ENCODE measurements at regions not wholly inside any gene's neighbourhood (a gene's known extent, or its start where the extent isn't known, plus 50 kb on each side); places are given as distances from the start of the nearest gene placed in this dataset.
"Not testable (repeated sequence)": the region's sequence is repeated elsewhere in the genome, so short reads cannot be mapped to it uniquely, and the experiment has no call there.

DNA sequence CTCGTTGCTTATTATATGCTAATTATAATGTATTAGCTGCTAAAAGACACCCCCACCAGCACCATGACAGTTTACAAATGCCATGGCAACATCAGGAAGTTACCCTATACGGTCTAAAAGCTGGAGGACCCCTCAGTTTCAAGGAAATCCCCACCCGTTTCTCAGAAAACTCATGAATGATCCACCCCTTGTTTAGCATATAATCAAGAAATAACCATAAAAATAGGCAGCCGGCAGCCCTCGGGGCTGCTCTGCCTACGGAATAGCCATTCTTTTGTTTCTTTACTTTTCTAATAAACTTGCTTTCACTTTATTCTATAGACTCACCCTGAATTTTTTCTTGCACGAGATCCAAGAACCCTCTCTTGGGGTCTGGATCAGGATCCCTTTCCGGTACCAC, 437.4 kb upstream of the NRP1 start:
- H3K9me3 Mint-ChIP-seq (ENCODE audit: low read depth); POLR2A ChIA-PET; CTCF ChIA-PET: not testable (repeated sequence)

GRCh38 chr10:33764694-33765185, 430.3 kb upstream of the NRP1 start:
- ChIA-PET POLR2A (no interaction called here), CTCF (interaction anchor here (0.5 kb wide), 1 partner anchor 25 kb away, joined by 3 read pairs; no protein-coding TSS in a partner anchor)
- Mint-ChIP-seq H3K4me1 (no peaks in the 10 kb centered on the region), H3K27me3 (no peaks in the 10 kb centered on the region), H3K27ac (no peak overlapping the region), H3K36me3 (ENCODE audit: low read depth) (no peaks in the 10 kb centered on the region), H3K9me3 (ENCODE audit: low read depth) (peaks cover 2% of the 10 kb centered on the region), H3K4me3 (no peak overlapping the region)
- no peak for ATAC-seq
- intact Hi-C loops (cut with DNase I, micrococcal nuclease), result no loop called here
- no peak for DNase-seq

More for the DNA sequence above, 437.4 kb upstream of the NRP1 start:
- H3K4me1 Mint-ChIP-seq; H3K36me3 Mint-ChIP-seq (ENCODE audit: low read depth); H3K27me3 Mint-ChIP-seq; ATAC-seq; intact Hi-C loops (cut with DNase I, micrococcal nuclease); H3K27ac Mint-ChIP-seq; H3K4me3 Mint-ChIP-seq; DNase-seq: not testable (repeated sequence)

DNA sequence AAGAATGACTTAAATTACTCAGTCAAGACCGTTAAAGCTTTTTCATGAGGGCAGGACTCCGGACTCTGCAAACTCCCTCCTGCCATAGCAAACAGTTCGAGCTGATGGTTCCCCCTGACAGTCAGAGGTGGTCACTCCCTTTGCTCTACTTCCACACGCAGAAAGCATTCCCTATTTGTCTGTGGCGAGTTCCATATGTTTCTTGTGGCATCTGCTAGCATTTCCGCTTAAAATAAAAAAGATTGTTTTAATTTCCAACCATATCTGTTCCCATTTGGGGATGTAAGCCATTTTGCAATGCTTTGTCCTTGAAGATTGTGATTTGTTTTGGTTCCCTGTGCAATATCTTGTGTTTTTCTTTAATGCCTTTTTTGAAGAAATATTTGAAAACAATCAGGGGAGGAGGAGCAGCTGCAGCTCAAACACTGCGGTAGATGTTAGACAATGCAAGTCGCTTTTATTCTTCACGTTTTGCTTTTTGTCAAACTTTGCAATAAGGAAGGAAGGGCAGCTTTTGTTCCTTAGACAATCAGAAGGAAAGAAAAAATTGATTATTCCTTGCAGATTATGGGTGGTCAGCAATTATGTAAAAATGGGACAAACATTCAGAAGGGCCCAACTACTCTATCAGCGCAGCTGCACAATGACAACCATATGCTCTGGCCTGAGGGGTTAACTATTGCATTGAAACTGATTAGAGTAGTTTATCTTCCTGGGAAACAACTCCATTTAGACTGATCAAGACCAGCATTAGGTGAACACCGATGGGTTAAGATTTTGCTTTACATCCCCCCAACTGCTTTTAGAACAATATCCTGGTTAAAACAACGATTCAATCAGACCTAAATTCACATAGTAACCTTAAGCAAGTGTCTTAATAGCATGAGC, 425.8 kb upstream of the NRP1 start:
- CTCF ChIA-PET, result no interaction called here
- POLR2A ChIA-PET, result no interaction called here
- Mint-ChIP-seq H3K4me3 (no peak overlapping the region), H3K9me3 (ENCODE audit: low read depth) (peaks cover 2% of the 10 kb centered on the region), H3K36me3 (ENCODE audit: low read depth) (no peaks in the 10 kb centered on the region), H3K27ac (no peak overlapping the region), H3K4me1 (no peaks in the 10 kb centered on the region), H3K27me3 (no peaks in the 10 kb centered on the region)
- ATAC-seq (no peak), DNase-seq (no peak)
- intact Hi-C loops (cut with DNase I, micrococcal nuclease), result no loop called here

DNA sequence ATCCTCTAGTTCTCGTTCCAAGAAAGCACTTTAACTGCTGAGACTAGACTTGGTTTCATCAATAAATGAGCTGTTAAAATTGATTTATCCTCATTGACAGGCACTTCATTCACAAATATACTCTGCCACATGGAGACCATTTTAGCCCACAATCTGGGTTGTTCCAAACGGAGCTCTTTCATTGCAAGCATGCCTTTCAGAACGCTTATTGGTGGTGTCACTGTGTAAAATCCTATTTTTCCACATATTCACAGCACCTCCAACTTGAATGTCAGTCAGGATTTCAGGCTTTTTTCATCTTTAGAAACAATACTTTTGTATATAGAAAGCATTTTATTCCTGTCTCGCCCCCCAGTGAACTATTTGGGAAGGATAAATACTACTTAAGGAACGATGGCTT, 424.7 kb upstream of the NRP1 start:
- Mint-ChIP-seq H3K27ac (no peak overlapping the region), H3K36me3 (ENCODE audit: low read depth) (no peaks in the 10 kb centered on the region), H3K4me1 (no peaks in the 10 kb centered on the region), H3K4me3 (no peak overlapping the region), H3K27me3 (no peaks in the 10 kb centered on the region), H3K9me3 (ENCODE audit: low read depth) (peaks cover 2% of the 10 kb centered on the region)
- intact Hi-C loops (cut with DNase I, micrococcal nuclease), result no loop called here
- ChIA-PET CTCF (interaction anchor here (0.7 kb wide), 1 partner anchor 306 kb away, joined by 3 read pairs; no protein-coding TSS in a partner anchor), POLR2A (no interaction called here)
- DNase-seq, result no peak
- ATAC-seq, result no peak

DNA sequence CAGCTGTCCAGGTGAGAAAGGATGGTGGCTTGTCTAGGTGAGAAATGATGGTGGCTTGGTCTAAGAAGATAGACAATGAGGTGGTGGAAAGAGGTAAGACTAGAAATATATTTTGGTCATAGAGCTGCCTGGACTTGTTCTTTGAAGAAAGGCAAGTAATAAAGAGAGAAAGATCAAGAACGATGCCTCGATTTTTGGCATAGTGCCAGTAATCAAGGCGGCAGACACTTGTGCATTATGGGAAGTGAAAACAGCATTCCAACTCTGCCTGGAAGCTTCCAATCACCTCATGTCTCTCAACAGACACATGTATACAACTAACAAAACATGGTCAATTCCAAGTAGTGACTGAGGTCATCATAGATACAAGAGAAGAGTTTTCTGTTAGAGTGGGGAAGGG, 423.8 kb upstream of the NRP1 start:
- Mint-ChIP-seq H3K4me3 (no peak overlapping the region), H3K9me3 (ENCODE audit: low read depth) (peaks cover 2% of the 10 kb centered on the region), H3K4me1 (no peaks in the 10 kb centered on the region), H3K27me3 (no peaks in the 10 kb centered on the region), H3K27ac (no peak overlapping the region), H3K36me3 (ENCODE audit: low read depth) (no peaks in the 10 kb centered on the region)
- no peak for ATAC-seq
- CTCF ChIA-PET, result no interaction called here
- intact Hi-C loops (cut with DNase I, micrococcal nuclease), result no loop called here
- POLR2A ChIA-PET, result no interaction called here
- no peak for DNase-seq

GRCh38 chr10:33754052-33754451, 419.6 kb upstream of the NRP1 start:
- Mint-ChIP-seq H3K9me3 (ENCODE audit: low read depth) (no peaks in the 10 kb centered on the region), H3K27me3 (peaks cover 3% of the 10 kb centered on the region), H3K4me1 (no peaks in the 10 kb centered on the region), H3K27ac (no peak overlapping the region), H3K4me3 (no peak overlapping the region), H3K36me3 (ENCODE audit: low read depth) (no peaks in the 10 kb centered on the region)
- ATAC-seq, result no peak
- no peak for DNase-seq
- CTCF ChIA-PET, result no interaction called here
- intact Hi-C loops (cut with DNase I, micrococcal nuclease), result no loop called here
- POLR2A ChIA-PET, result no interaction called here

DNA sequence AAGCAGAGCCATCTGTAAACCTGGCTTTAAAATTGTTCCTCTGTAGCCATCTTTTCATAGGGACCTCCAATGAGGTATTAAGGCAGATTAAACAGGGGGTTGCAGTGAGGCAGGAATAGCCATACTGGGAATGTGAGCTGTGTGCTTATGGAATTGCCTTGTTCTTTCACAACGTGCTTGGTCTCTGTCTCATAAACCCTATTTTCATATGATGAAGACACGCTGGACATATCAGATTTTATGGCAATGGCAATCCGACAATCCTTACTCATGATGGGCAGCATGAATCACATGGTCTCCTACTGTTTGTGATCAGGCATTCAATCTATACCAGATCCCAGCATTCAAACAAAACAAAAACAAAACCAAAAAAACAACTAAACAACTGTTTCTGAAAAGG, 418.9 kb upstream of the NRP1 start:
- intact Hi-C loops (cut with DNase I, micrococcal nuclease), result no loop called here
- Mint-ChIP-seq H3K27ac (no peak overlapping the region), H3K27me3 (peaks cover 3% of the 10 kb centered on the region), H3K36me3 (ENCODE audit: low read depth) (no peaks in the 10 kb centered on the region), H3K4me1 (no peaks in the 10 kb centered on the region), H3K9me3 (ENCODE audit: low read depth) (no peaks in the 10 kb centered on the region), H3K4me3 (no peak overlapping the region)
- CTCF ChIA-PET, result no interaction called here
- no peak for ATAC-seq
- no peak for DNase-seq
- POLR2A ChIA-PET, result no interaction called here

- Mint-ChIP-seq H3K27ac (no peak overlapping the region), H3K9me3 (ENCODE audit: low read depth) (no peaks in the 10 kb centered on the region), H3K27me3 (peaks cover 5% of the 10 kb centered on the region), H3K36me3 (ENCODE audit: low read depth) (no peaks in the 10 kb centered on the region), H3K4me3 (no peak overlapping the region), H3K4me1 (no peaks in the 10 kb centered on the region)
- intact Hi-C loops (cut with DNase I, micrococcal nuclease), result no loop called here
- no peak for DNase-seq
- ChIA-PET POLR2A (no interaction called here), CTCF (interaction anchor here (0.7 kb wide), 1 partner anchor 20 kb away, joined by 3 read pairs; no protein-coding TSS in a partner anchor)
- ATAC-seq, result no peak
These were observed 415.3 kb upstream of the NRP1 start for GRCh38 chr10:33749790-33750189.

DNA sequence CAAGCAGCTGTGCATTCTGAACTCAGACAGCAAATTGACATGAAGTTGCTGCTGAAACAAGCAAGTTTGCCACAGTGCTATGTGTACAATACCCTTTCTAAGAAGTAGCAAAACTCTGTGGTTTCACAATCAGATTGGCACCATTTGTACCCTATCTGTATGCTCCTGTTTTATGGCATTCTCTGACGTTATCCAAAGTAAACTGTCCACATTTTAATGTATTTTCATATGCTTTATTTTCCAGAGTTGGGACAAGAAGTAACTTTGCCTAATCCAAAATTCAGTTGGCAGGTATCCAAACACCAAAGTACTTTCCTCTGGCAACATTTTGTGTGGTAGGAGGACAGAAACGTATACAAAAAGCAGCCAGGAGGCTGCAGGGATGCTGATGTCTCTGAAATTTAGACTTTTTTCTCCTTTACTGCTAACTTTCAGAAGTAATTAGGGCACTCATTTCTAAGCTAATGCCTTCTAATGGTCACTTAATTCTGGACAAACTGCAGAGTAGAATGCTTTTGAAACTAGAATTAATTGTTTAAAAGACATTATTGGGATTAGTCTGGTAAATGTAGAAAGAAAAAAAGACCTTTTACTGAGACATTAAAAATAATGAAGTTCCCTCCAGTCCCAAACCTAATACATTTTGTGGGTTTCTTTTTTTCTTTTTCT, 414.7 kb upstream of the NRP1 start:
- POLR2A ChIA-PET, result no interaction called here
- Mint-ChIP-seq H3K27ac (no peak overlapping the region), H3K27me3 (peaks cover 5% of the 10 kb centered on the region), H3K4me1 (no peaks in the 10 kb centered on the region), H3K4me3 (no peak overlapping the region), H3K36me3 (ENCODE audit: low read depth) (no peaks in the 10 kb centered on the region), H3K9me3 (ENCODE audit: low read depth) (no peaks in the 10 kb centered on the region)
- CTCF ChIA-PET, result interaction anchor here (0.7 kb wide), 1 partner anchor 19 kb away, joined by 3 read pairs; no protein-coding TSS in a partner anchor
- ATAC-seq (no peak), DNase-seq (no peak)
- intact Hi-C loops (cut with DNase I, micrococcal nuclease), result no loop called here

DNA sequence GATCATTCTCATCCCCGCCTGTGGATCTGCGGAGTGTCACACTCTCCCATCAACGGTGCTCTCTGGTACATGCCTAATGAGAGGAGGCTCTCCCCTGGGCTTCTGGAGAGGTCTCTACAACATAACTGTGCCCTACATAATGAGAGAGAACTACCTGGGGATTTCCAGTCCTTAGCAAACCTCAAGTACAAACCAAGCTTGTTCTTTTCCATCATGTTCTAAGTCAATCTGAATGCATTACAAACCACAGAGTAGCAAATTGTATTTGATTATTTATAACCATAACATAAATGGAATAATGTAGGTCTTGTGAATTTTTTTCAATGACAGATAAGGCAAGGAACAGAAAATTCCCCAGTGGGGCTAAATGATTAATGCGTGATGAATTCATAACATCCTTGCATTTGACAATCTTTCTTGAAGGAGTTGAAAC, 412.4 kb upstream of the NRP1 start:
- ChIA-PET CTCF (interaction anchor here (1.1 kb wide), 1 partner anchor 14 kb away, joined by 3 read pairs; no protein-coding TSS in a partner anchor), POLR2A (no interaction called here)
- H3K9me3 Mint-ChIP-seq (ENCODE audit: low read depth), result no peaks in the 10 kb centered on the region
- DNase-seq (no peak), ATAC-seq (no peak)
- H3K4me1 Mint-ChIP-seq, result no peaks in the 10 kb centered on the region
- H3K27me3 Mint-ChIP-seq, result peaks cover 2% of the 10 kb centered on the region
- H3K4me3 Mint-ChIP-seq, result no peak overlapping the region
- intact Hi-C loops (cut with DNase I, micrococcal nuclease), result no loop called here
- H3K27ac Mint-ChIP-seq, result no peak overlapping the region
- H3K36me3 Mint-ChIP-seq (ENCODE audit: low read depth), result no peaks in the 10 kb centered on the region

DNA sequence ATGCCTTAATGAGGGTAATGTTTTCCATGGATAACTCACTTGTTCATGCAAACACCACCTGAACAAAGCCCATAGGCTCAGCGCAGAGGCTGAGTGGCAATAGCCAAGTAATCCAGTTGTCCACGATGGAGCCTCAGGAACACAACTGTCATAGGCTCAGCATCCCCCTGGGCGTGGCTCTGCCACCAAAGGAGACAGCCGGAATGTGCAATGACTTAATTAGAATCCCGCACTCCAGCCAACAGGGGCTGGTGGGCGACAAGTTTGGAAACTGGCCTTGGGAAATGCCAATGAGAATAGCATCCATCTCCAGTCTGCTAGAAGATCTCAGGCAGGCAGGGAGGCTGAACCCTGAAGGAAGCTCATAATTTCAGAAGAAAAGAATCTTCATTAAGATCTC, 411.7 kb upstream of the NRP1 start:
- Mint-ChIP-seq H3K27ac (no peak overlapping the region), H3K4me1 (no peaks in the 10 kb centered on the region), H3K4me3 (no peak overlapping the region), H3K27me3 (peaks cover 2% of the 10 kb centered on the region), H3K36me3 (ENCODE audit: low read depth) (no peaks in the 10 kb centered on the region), H3K9me3 (ENCODE audit: low read depth) (no peaks in the 10 kb centered on the region)
- intact Hi-C loops (cut with DNase I, micrococcal nuclease), result no loop called here
- POLR2A ChIA-PET, result no interaction called here
- ATAC-seq, result no peak
- no peak for DNase-seq
- CTCF ChIA-PET, result no interaction called here

GRCh38 chr10:33743429-33743857, 409.0 kb upstream of the NRP1 start:
- POLR2A ChIA-PET, result no interaction called here
- intact Hi-C loops (cut with DNase I, micrococcal nuclease), result no loop called here
- ATAC-seq, result no peak

More at GRCh38 chr10:33743429-33743857, 409.0 kb upstream of the NRP1 start:
- no peak overlapping the region for H3K27ac Mint-ChIP-seq
- no peak for DNase-seq
- no peaks in the 10 kb centered on the region for H3K9me3 Mint-ChIP-seq (ENCODE audit: low read depth)
- no peaks in the 10 kb centered on the region for H3K4me1 Mint-ChIP-seq
- H3K27me3 Mint-ChIP-seq, result peaks cover 2% of the 10 kb centered on the region
- no peaks in the 10 kb centered on the region for H3K36me3 Mint-ChIP-seq (ENCODE audit: low read depth)
- CTCF ChIA-PET, result no interaction called here
- H3K4me3 Mint-ChIP-seq, result no peak overlapping the region

Measured in activated CD4-positive, alpha-beta T cell treated with anti-CD3 and anti-CD28 coated beads for 36 hours (primary cell).